Hepatocyte (in vitro differentiated cells): ENCODE measurements at regions not wholly inside any gene's neighbourhood (a gene's known extent, or its start where the extent isn't known, plus 50 kb on each side); places are given as distances from the start of the nearest gene placed in this dataset.

Experiments used
- EZH2 ChIP-seq: fragments of 200-600 bp; sonication (generic); IDR thresholded peaks from 2 replicates; pipeline ENCODE4 v1.6.1; 2016; ENCODE audit warnings: antibody characterized with exemption, mild to moderate bottlenecking, borderline replicate concordance
- EZH2phosphoT487 ChIP-seq: fragments of 200-600 bp; sonication (generic); IDR thresholded peaks from one replicate; pipeline ENCODE4 v1.6.1; 2018; ENCODE audit warnings: antibody characterized with exemption, mild to moderate bottlenecking, low read depth, moderate library complexity; ENCODE audit not compliant: unreplicated experiment, severe bottlenecking
- TF ChIP-seq, protein P1 (sequence below): fragments of 200-600 bp; sonication (generic); IDR thresholded peaks from 2 replicates; pipeline ENCODE4 v1.5.1; 2016; ENCODE audit warnings: antibody characterized with exemption, mild to moderate bottlenecking; ENCODE audit not compliant: poor library complexity

DNA sequence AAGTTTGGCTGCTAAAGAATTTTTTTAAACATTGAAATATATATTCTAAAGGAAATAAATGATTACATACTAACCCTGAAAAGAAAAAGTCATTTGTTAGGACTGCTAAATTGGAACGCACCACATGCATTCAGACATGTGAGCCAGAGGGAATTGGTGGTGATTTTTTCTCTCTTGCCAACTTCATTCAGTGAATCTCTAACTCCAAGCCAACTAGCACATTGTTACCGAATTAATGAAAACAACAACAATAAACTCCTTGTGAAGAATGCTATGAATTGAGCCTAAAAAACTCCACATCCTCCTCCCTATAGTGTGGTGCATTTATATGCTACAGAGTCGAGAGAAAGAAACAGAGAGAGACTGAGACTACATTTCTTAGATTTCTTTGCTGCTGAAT is 135.5 kb upstream of the CACNA2D1 start:
- TF ChIP-seq, protein P1, sequence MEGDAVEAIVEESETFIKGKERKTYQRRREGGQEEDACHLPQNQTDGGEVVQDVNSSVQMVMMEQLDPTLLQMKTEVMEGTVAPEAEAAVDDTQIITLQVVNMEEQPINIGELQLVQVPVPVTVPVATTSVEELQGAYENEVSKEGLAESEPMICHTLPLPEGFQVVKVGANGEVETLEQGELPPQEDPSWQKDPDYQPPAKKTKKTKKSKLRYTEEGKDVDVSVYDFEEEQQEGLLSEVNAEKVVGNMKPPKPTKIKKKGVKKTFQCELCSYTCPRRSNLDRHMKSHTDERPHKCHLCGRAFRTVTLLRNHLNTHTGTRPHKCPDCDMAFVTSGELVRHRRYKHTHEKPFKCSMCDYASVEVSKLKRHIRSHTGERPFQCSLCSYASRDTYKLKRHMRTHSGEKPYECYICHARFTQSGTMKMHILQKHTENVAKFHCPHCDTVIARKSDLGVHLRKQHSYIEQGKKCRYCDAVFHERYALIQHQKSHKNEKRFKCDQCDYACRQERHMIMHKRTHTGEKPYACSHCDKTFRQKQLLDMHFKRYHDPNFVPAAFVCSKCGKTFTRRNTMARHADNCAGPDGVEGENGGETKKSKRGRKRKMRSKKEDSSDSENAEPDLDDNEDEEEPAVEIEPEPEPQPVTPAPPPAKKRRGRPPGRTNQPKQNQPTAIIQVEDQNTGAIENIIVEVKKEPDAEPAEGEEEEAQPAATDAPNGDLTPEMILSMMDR, result no peak
- TF ChIP-seq EZH2, result no peak
- no peak for TF ChIP-seq EZH2phosphoT487
